A549 (cell line): ENCODE measurements at regions not wholly inside any gene's neighbourhood (a gene's known extent, or its start where the extent isn't known, plus 50 kb on each side); places are given as distances from the start of the nearest gene placed in this dataset.

ENCODE experiments used
- ATAC-seq, 2 experiments: fragments of 200-7000 bp in 1 of 2; fragments of >200 bp in 1 of 2; cut with Nextera tagmentation in 1 of 2; cut with Tn5 transposase in 1 of 2; 3 replicates each; pipeline versions ENCODE4 v1.8.0 to v1.9.1; 2018 to 2020; ENCODE audit warnings: mild to moderate bottlenecking in 1 of 2, moderate library complexity in 1 of 2
- CTCF ChIA-PET: fragments of 300-600 bp; sonication (Branson Sonifier 250); formaldehyde crosslinking; extraction: SDS; loops from one replicate; lab custom pipeline; 2021; ENCODE audit warnings: antibody characterized with exemption, inconsistent platforms; lab: Yijun Ruan, JAX
- POLR2A ChIA-PET: fragments of 350-600 bp; formaldehyde crosslinking; extraction: SDS; loops from one replicate; lab custom pipeline; 2021; ENCODE audit warnings: antibody characterized with exemption, inconsistent platforms; lab: Yijun Ruan, JAX
- DNase-seq, 2 experiments: peaks; one replicate each; pipeline versions ENCODE4 v3.0.0 to v3.0.0-alpha.2; 2011 to 2016; ENCODE audit warnings: low read depth in 1 of 2, low spot score in 1 of 2
- FAIRE-seq: peaks from 2 replicates; lab custom pipeline; 2011; peaks lifted over from hg19 to GRCh38; lab: Jason Lieb, UNC
- H3K27ac ChIP-seq, 2 experiments: fragments of >200 bp; sonication (Bioruptor Twin); formaldehyde crosslinking; 3 replicates each; pipeline ENCODE4 v1.5.1; 2016 to 2017
- H3K4me1 ChIP-seq: fragments of >200 bp; sonication (Bioruptor Twin); formaldehyde crosslinking; 3 replicates; pipeline ENCODE4 v1.6.1; 2016
- H3K4me2 ChIP-seq: fragments of >200 bp; sonication (Bioruptor Twin); formaldehyde crosslinking; 3 replicates; pipeline ENCODE4 v1.6.1; 2016
- H3K4me3 ChIP-seq: fragments of >200 bp; sonication (Bioruptor Twin); formaldehyde crosslinking; 3 replicates; pipeline ENCODE4 v1.5.1; 2016
- H3K9me3 ChIP-seq: fragments of >200 bp; sonication (Bioruptor Twin); formaldehyde crosslinking; 3 replicates; pipeline ENCODE4 v1.6.1; 2016
- ATOH8 ChIP-seq: fragments of 250-450 bp; sonication (Bioruptor Pico); IDR thresholded peaks from 2 replicates; pipeline ENCODE4 v1.5.0; 2020; ENCODE audit warnings: low read depth, mild to moderate bottlenecking, moderate library complexity
- BCL3 ChIP-seq: fragments of >200 bp; sonication (Bioruptor Twin); formaldehyde crosslinking; IDR thresholded peaks from 3 replicates; pipeline ENCODE4 v1.6.1; 2016
- CEBPB ChIP-seq, 2 experiments: fragments of >200 bp in 1 of 2; sonication (Bioruptor Twin) in 1 of 2; formaldehyde crosslinking in 1 of 2; IDR thresholded peaks; 2 replicates each; pipeline ENCODE4 v1.6.1; 2012 to 2016
- ELK1 ChIP-seq: fragments of 150-350 bp; IDR thresholded peaks from 2 replicates; pipeline ENCODE4 v1.6.1; 2014; ENCODE audit warnings: low read depth, mild to moderate bottlenecking, low read length
- ESRRA ChIP-seq: fragments of 150-350 bp; IDR thresholded peaks from 2 replicates; pipeline ENCODE4 v1.6.1; 2014; ENCODE audit warnings: mild to moderate bottlenecking, low read length, borderline replicate concordance
- FOSL2 ChIP-seq, 2 experiments: fragments of 450-650 bp in 1 of 2; fragments of >200 bp in 1 of 2; sonication (Bioruptor Twin) in 1 of 2; formaldehyde crosslinking; IDR thresholded peaks; 2 replicates each; pipeline versions ENCODE4 v1.5.0 to v1.6.1; 2016 to 2020; ENCODE audit warnings: mild to moderate bottlenecking in 1 of 2, moderate library complexity in 1 of 2
- FOXS1 ChIP-seq: fragments of 250-450 bp; sonication (Bioruptor Pico); IDR thresholded peaks from 2 replicates; pipeline ENCODE4 v1.5.0; 2020; ENCODE audit warnings: mild to moderate bottlenecking, moderate library complexity
- GATA3 ChIP-seq: IDR thresholded peaks from 2 replicates; pipeline ENCODE4 v1.6.1; 2012; ENCODE audit warnings: borderline replicate concordance
- HMGXB4 ChIP-seq: fragments of 250-450 bp; sonication (Bioruptor Pico); IDR thresholded peaks from 2 replicates; pipeline ENCODE4 v1.5.0; 2021; ENCODE audit warnings: mild to moderate bottlenecking, moderate library complexity, borderline replicate concordance
- HOXA7 ChIP-seq: fragments of 250-450 bp; sonication (Bioruptor Pico); IDR thresholded peaks from 2 replicates; pipeline ENCODE4 v1.5.0; 2020; ENCODE audit warnings: mild to moderate bottlenecking, moderate library complexity
- HOXB13 ChIP-seq: fragments of 250-450 bp; sonication (Bioruptor Pico); IDR thresholded peaks from 2 replicates; pipeline ENCODE4 v1.5.0; 2020; ENCODE audit warnings: low read depth, mild to moderate bottlenecking, moderate library complexity
- JUN ChIP-seq, 2 experiments: fragments of >200 bp; sonication (Bioruptor Twin); formaldehyde crosslinking; IDR thresholded peaks; 2 replicates in 1 of 2; 3 replicates in 1 of 2; pipeline ENCODE4 v1.6.1; 2016 to 2017
- JUNB ChIP-seq: fragments of >200 bp; sonication (Bioruptor Twin); formaldehyde crosslinking; IDR thresholded peaks from 2 replicates; pipeline ENCODE4 v1.6.1; 2016
- MAFK ChIP-seq: fragments of 450-650 bp; IDR thresholded peaks from 2 replicates; pipeline ENCODE4 v1.6.1; 2014; ENCODE audit not compliant: partially characterized antibody
- MAX ChIP-seq: IDR thresholded peaks from 2 replicates; pipeline ENCODE4 v1.6.1; 2012
- NR3C1 ChIP-seq: fragments of >200 bp; sonication (Bioruptor Twin); formaldehyde crosslinking; IDR thresholded peaks from 3 replicates; pipeline ENCODE4 v1.6.1; 2017
- PBX3 ChIP-seq: IDR thresholded peaks from 2 replicates; pipeline ENCODE4 v1.6.1; 2012
- POLR2A ChIP-seq: IDR thresholded peaks from 2 replicates; pipeline ENCODE4 v1.6.1; 2012; ENCODE audit warnings: mild to moderate bottlenecking, low read length
- RAD21 ChIP-seq, 2 experiments: fragments of >200 bp in 1 of 2; sonication (Bioruptor Twin) in 1 of 2; formaldehyde crosslinking in 1 of 2; IDR thresholded peaks in 1 of 2; conservative IDR thresholded peaks in 1 of 2; 2 replicates in 1 of 2; 3 replicates in 1 of 2; pipeline ENCODE4 v1.6.1; 2012 to 2018; ENCODE audit warnings: inconsistent platforms in 1 of 2
- RCOR1 ChIP-seq: fragments of 150-350 bp; IDR thresholded peaks from 2 replicates; pipeline ENCODE4 v1.6.1; 2014; ENCODE audit warnings: antibody characterized with exemption, low read length, low read depth
- SMC3 ChIP-seq: fragments of >200 bp; sonication (Bioruptor Twin); formaldehyde crosslinking; IDR thresholded peaks from 3 replicates; pipeline ENCODE4 v1.6.1; 2018; ENCODE audit warnings: inconsistent platforms
- ZFP36 ChIP-seq: fragments of 450-650 bp; IDR thresholded peaks from 2 replicates; pipeline ENCODE4 v1.6.1; 2014; ENCODE audit warnings: borderline replicate concordance; ENCODE audit not compliant: partially characterized antibody
- WGBS: methylation state at CpG from one replicate; pipeline ENCODE4 v1.1.6; 2017; ENCODE audit errors: missing lambda C conversion rate; 5-methylcytosine and 5-hydroxymethylcytosine counted together

GRCh38 chr20:22437354-22437753 is 147.0 kb downstream of the FOXA2 start (continued):
- no peak for TF ChIP-seq ATOH8 (CRISPR knock-in tag)

DNA sequence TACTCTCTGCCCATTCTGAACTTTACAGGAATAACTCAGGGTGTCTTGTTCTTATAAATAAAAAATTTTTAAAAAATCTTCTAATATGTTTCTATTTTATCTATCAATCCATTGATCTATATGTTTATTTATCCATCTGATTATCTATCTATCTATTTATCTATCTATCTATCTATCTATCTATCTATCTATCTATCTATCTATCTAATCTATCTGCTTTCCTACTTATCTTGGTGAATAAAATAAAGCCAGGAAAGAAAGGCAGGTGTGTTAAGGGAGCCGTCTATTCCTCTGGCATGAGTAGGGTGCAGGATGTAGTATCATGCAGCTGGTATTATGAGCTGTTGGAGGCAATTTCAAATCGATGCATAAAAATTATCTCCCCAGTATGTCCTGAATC is 153.0 kb downstream of the FOXA2 start:
- DNase-seq (no peak), FAIRE-seq (no peak), ATAC-seq (no peak)
- 83% methylated on average over 2 of the region's 2 CpGs for WGBS
- ChIA-PET CTCF (interaction anchor here (0.7 to 5.7 kb wide), 8 partner anchors 9 to 146 kb away, joined by 3 to 29 read pairs (median 4); no protein-coding TSS in a partner anchor), POLR2A (interaction anchor here (1.1 kb wide), 2 partner anchors 28 to 152 kb away, joined by 3 read pairs; no protein-coding TSS in a partner anchor)
- Histone ChIP-seq H3K4me3 (no peak overlapping the region), H3K27ac (peak overlapping the region; percentile 73 to 83; a peak in 4 of 6 replicates), H3K4me1 (peaks cover 42% of the 10 kb centered on the region), H3K9me3 (peaks cover 16% of the 10 kb centered on the region), H3K4me2 (no peak overlapping the region)
- no peak for TF ChIP-seq RCOR1
- no peak for TF ChIP-seq NR3C1
- TF ChIP-seq RAD21 (conservative IDR thresholded peaks at IDR 0.05 in 1 of 2, IDR thresholded peaks at IDR 0.05 in 1 of 2): no peak
- TF ChIP-seq ESRRA: no peak
- no peak for TF ChIP-seq SMC3
- TF ChIP-seq MAFK: no peak

DNA sequence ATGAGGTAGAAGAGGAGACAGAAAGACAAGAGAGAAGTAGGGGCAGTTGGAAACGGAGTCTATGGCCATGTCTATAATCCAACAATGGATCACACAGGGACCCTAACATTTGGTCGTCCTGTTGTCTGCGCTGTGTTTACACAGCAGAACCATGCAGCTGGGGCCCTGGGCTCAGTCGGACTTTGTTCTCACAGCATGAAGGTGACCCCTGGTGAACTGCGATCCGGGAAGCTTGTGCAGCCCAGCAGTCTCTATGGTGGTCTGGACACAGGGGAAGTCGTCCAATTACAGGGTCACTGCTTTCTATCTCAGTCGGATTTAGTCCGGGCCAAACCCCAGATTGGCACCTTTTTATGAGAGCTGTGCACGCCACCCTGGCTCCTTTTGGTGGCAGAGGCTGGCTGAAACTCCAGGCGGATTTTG is 153.6 kb downstream of the FOXA2 start:
- WGBS: 75% methylated on average over 11 of the region's 11 CpGs
- no peak overlapping the region for H3K4me3 ChIP-seq
- H3K9me3 ChIP-seq: peaks cover 16% of the 10 kb centered on the region
- DNase-seq: no peak
- TF ChIP-seq HMGXB4 (no peak), MAX (peak; percentile 1; the same call in 1 of the 2 replicates)
- H3K4me1 ChIP-seq: peaks cover 49% of the 10 kb centered on the region
- H3K4me2 ChIP-seq: peak overlapping the region; percentile 79
- ChIA-PET CTCF (interaction anchor here (0.7 to 5.7 kb wide), 9 partner anchors 9 to 147 kb away, joined by 3 to 29 read pairs (median 3); no protein-coding TSS in a partner anchor), POLR2A (interaction anchor here (1.1 kb wide), 2 partner anchors 27 to 153 kb away, joined by 3 read pairs; no protein-coding TSS in a partner anchor)
- no peak for FAIRE-seq
- H3K27ac ChIP-seq: peak overlapping the region; percentile 83 to 90
- ATAC-seq: peak; percentile 12 to 17; a peak in 5 of 6 replicates

DNA sequence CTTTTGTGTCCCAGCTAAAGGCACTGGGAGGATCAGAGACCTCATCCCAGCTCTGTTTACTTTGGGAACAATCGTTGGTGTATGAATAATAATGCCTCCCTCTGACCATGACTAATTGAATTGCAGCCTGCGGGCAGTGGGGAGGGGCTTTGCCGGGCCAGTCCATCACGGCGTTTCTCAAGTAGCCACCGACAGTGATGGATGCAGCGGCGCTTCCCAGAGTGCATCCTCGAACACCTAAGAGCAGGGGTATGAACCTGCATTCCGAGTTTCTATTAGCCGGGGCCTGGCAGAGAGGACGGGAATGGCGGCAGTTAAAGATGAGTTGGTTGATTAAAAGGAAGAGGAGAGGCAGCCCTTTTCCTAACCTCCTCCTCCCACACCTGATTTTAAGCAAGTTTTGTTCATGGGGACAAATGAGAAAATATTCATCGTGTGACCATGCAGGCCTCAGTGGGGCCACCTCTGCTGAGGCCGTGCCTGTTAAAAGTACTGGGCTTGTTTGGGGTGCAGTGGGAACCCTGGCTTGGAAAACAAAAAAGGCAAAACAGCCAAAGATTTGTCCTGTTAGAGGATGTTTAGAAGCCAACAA is 154.1 kb downstream of the FOXA2 start:
- DNase-seq: peak; percentile 88 to 92
- 11% methylated on average over 15 of the region's 15 CpGs for WGBS
- Histone ChIP-seq H3K9me3 (peaks cover 16% of the 10 kb centered on the region), H3K4me3 (peak overlapping the region; percentile 9; the same call in 2 of the 3 replicates), H3K4me2 (peak overlapping the region; percentile 79), H3K27ac (peak overlapping the region; percentile 83 to 90), H3K4me1 (peaks cover 54% of the 10 kb centered on the region)
- FAIRE-seq: peak; percentile 98
- CTCF ChIA-PET: interaction anchor here (0.7 to 5.7 kb wide), 13 partner anchors 10 to 911 kb away, joined by 3 to 29 read pairs (median 4); no protein-coding TSS in a partner anchor
- peak; percentile 88 to 90 for ATAC-seq
- POLR2A ChIA-PET: interaction anchor here (0.7 to 2.1 kb wide), 5 partner anchors 18 to 157 kb away, joined by 3 to 11 read pairs (median 3); no protein-coding TSS in a partner anchor
- TF ChIP-seq GATA3 (peak; percentile 86; the same call in 1 of the 2 replicates), HOXB13 (CRISPR knock-in tag) (no peak; the same call in 1 of the 2 replicates), POLR2A (0 out of 2 replicates have a peak, but pooled peaks have one; percentile 10), FOSL2 (IDR thresholded peaks at IDR 0.05) (peak; percentile 71), FOSL2 (CRISPR knock-in tag; IDR thresholded peaks at IDR 0.05) (peak; percentile 92), ELK1 (no peak), MAX (peak; percentile 69), CEBPB (IDR thresholded peaks at IDR 0.05) (peak in 1 of 2 experiments; percentile 47; a peak in 2 of 4 replicates), JUN (IDR thresholded peaks at IDR 0.05) (peak; percentile 64 to 76; a peak in 4 of 5 replicates), PBX3 (peak; percentile 86), ZFP36 (no peak), FOXS1 (CRISPR knock-in tag) (0 out of 2 replicates have a peak, but pooled peaks have one; percentile 35), JUNB (peak; percentile 76), SMC3 (peak; percentile 53), HOXA7 (no peak), RAD21 (conservative IDR thresholded peaks at IDR 0.05 in 1 of 2, IDR thresholded peaks at IDR 0.05 in 1 of 2) (peak; percentile 28 to 48; a peak in 3 of 5 replicates), BCL3 (peak; percentile 43; the same call in 1 of the 3 replicates)
